ENCODE measurements at regions not wholly inside any gene's neighbourhood (a gene's known extent, or its start where the extent isn't known, plus 50 kb on each side); places are given as distances from the start of the nearest gene placed in this dataset.

GRCh38 chr10:10222304-10222841 is 795.3 kb upstream of the CELF2 start:
- DNase-seq: no peak

GRCh38 chr10:10223131-10223530 is 794.5 kb upstream of the CELF2 start:
- no peak for DNase-seq

GRCh38 chr10:10225136-10225676 is 792.5 kb upstream of the CELF2 start:
- no peak for DNase-seq

- no peak for DNase-seq
These were observed 784.4 kb upstream of the CELF2 start for GRCh38 chr10:10233229-10233628.

GRCh38 chr10:10235003-10235402 is 782.7 kb upstream of the CELF2 start:
- DNase-seq: no peak

GRCh38 chr10:10247585-10247984 is 770.1 kb upstream of the CELF2 start:
- no peak for DNase-seq

- DNase-seq: no peak
These were observed 760.8 kb upstream of the CELF2 start for GRCh38 chr10:10256860-10257259.

GRCh38 chr10:10259013-10259412 is 758.7 kb upstream of the CELF2 start:
- no peak for DNase-seq

- DNase-seq: no peak
These were observed 747.3 kb upstream of the CELF2 start for GRCh38 chr10:10270126-10271050.

GRCh38 chr10:10271639-10272192 is 746.0 kb upstream of the CELF2 start:
- no peak for DNase-seq

GRCh38 chr10:10273661-10274060 is 744.0 kb upstream of the CELF2 start:
- DNase-seq: no peak

- DNase-seq: no peak
These were observed 737.8 kb upstream of the CELF2 start for GRCh38 chr10:10279906-10280305.

- DNase-seq: no peak
These were observed 725.2 kb upstream of the CELF2 start for GRCh38 chr10:10292501-10292900.

GRCh38 chr10:10293041-10293440 is 724.6 kb upstream of the CELF2 start:
- no peak for DNase-seq

- no peak for DNase-seq
These were observed 724.2 kb upstream of the CELF2 start for GRCh38 chr10:10293481-10293951.

GRCh38 chr10:10294184-10294880 is 723.3 kb upstream of the CELF2 start:
- no peak for DNase-seq

GRCh38 chr10:10294881-10295529 is 722.7 kb upstream of the CELF2 start:
- peak; percentile 14 for DNase-seq

- DNase-seq: no peak
These were observed 722.1 kb upstream of the CELF2 start for GRCh38 chr10:10295537-10295936.

- no peak for DNase-seq
These were observed 715.0 kb upstream of the CELF2 start for GRCh38 chr10:10302689-10303088.

- DNase-seq: no peak
These were observed 710.6 kb upstream of the CELF2 start for GRCh38 chr10:10307036-10307435.

- no peak for DNase-seq
These were observed 710.1 kb upstream of the CELF2 start for GRCh38 chr10:10307551-10307950.

GRCh38 chr10:10310498-10310897 is 707.2 kb upstream of the CELF2 start:
- no peak for DNase-seq

- DNase-seq: no peak
These were observed 705.7 kb upstream of the CELF2 start for GRCh38 chr10:10311966-10312365.

Data from NCI-H774 (cell line).